GM12875 (cell line): ENCODE measurements at regions not wholly inside any gene's neighbourhood (a gene's known extent, or its start where the extent isn't known, plus 50 kb on each side); places are given as distances from the start of the nearest gene placed in this dataset.

Source experiments
- H3K4me3 ChIP-seq: one replicate; pipeline ENCODE4 v1.5.1; 2011; ENCODE audit warnings: low read depth, low read length, control low read depth
- TF ChIP-seq, protein P1 (sequence below): IDR thresholded peaks from 2 replicates; pipeline ENCODE4 v1.5.1; 2011; ENCODE audit warnings: low read depth, mild to moderate bottlenecking, control low read depth, inconsistent platforms, low read length, moderate library complexity, borderline replicate concordance; ENCODE audit not compliant: insufficient read depth

DNA sequence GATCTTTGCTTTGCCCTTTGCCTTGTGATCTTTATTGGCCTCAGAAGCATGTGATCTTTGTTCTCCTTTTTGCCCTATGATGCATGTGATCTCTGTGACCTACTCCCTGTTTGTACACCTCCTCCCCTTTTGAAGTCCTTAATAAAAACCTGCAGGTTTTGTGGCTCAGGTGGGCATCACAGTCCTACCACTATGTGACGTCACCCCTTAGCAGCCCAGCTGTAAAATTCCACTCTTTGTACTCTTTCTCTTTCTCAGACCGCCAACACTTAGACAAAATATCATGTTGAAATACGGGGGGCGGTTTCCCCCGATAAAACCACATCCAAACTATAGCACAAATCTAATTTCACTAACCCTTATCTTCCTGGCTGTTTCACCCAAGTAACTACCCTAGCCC is 76.7 kb upstream of the RAPGEF4 start:
- no peak overlapping the region for H3K4me3 ChIP-seq
- TF ChIP-seq, protein P1, sequence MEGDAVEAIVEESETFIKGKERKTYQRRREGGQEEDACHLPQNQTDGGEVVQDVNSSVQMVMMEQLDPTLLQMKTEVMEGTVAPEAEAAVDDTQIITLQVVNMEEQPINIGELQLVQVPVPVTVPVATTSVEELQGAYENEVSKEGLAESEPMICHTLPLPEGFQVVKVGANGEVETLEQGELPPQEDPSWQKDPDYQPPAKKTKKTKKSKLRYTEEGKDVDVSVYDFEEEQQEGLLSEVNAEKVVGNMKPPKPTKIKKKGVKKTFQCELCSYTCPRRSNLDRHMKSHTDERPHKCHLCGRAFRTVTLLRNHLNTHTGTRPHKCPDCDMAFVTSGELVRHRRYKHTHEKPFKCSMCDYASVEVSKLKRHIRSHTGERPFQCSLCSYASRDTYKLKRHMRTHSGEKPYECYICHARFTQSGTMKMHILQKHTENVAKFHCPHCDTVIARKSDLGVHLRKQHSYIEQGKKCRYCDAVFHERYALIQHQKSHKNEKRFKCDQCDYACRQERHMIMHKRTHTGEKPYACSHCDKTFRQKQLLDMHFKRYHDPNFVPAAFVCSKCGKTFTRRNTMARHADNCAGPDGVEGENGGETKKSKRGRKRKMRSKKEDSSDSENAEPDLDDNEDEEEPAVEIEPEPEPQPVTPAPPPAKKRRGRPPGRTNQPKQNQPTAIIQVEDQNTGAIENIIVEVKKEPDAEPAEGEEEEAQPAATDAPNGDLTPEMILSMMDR = no peak

DNA sequence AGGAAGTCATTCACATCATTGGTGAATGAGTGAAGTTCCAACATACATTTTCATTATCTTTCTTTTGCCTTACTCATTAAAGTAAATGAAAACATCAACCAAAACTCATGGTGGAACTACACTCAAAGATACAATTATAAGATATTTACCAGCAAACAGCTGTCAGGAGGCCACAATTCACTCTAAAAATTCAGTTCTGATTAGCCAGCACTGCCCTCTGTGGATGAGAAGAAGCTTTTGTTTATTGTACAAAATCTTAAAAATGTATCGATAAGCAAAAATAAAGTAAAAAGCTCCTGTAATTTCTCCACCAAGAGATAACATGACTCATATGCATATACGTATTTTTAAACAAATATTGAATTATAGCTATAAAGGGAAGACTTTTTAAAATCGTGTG is 73.5 kb upstream of the RAPGEF4 start:
- no peak overlapping the region for H3K4me3 ChIP-seq
- TF ChIP-seq, protein P1 = no peak

DNA sequence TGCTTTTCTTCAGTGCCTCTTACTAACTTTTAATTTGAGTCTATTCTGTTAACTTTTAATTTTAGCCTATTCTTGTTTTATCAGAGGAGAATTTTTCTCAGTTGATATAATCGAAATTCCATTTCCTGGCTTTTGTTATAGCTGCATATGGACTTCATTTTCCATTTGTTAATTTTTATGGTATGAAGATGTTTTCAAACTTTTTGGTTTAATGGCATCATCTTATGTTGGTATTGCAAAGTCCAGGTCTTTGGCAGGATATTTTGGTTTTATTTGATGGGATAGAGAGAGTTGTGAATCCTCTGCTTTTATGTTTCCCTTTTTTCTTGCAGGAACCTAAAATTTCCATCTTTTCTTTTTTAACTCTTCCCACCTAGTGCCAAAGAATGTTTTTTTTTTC is 70.9 kb upstream of the RAPGEF4 start:
- TF ChIP-seq, protein P1 = no peak
- no peak overlapping the region for H3K4me3 ChIP-seq

DNA sequence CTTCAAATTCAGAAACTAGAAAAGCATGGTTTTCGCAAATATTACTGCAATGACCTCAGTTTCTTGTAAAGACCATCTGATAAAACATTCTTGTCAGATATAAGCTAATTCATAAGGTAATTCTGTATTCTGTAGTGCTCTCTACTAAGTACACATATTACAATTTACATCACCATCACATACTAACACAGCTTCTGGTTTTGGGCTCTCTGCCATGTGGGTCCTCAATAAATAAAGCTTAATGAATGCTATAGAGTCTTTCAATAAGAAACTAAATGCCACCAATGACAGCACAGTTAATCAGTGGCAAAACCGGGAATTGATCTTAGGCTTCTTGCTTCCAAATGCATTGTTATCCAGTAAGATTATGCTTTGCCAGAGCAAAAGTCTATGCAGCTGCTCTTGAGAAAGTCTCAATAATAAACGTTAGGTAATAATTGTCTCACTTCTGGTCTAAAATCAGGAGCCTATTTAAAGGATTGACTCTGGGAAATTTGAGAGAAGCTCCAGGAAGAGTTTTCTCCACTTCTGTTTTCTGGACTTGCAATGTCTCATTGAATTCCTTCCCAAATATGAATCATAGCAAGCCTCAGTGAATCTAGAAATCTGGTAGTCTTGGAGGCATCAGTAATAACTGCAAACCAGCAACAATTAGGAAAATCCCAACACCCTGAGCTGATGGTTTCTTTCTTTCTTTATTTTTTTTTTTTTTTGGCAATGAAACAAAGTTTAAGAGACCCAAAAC is 67.9 kb upstream of the RAPGEF4 start:
- no peak overlapping the region for H3K4me3 ChIP-seq

DNA sequence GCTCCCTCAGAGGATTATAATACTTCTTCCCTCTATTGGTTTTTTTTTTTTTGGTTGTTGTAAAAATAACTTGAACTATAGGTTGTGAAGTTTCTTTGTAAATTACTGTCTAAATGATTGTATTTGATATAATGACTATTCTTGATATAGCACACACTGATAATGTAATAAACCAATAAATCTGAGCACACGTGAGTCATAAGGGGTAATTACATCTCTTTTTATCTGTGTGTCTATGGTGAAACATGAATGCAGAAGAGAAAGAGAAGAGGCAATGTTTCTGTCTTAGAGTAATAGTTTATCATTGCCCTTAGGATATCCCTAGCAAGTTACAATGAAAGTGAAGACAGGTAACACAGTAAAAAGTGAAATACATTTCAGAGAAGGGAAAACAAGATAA is 64.1 kb upstream of the RAPGEF4 start:
- no peak overlapping the region for H3K4me3 ChIP-seq
- TF ChIP-seq, protein P1 = no peak

More for the DNA sequence above, 67.9 kb upstream of the RAPGEF4 start:
- TF ChIP-seq, protein P1 = no peak

DNA sequence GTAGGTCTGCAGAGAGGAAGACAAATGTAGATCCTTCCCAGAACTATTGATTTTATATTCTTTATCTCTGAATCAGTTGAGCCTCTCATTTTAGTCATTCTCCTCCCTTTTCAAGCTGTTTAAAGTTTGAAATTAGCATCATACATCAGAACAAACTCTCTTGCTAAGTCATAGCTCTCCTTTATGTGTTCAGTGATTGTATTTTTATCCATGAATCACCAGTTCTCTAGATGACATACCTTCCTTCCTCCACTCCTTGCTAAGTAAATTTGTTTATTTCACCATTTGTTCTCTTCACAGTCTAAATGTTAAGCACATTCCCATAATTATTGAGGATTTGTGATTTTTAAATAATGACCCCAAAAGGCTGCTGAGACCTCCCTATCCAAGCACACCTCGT is 63.5 kb upstream of the RAPGEF4 start:
- TF ChIP-seq, protein P1 = no peak
- H3K4me3 ChIP-seq = no peak overlapping the region

DNA sequence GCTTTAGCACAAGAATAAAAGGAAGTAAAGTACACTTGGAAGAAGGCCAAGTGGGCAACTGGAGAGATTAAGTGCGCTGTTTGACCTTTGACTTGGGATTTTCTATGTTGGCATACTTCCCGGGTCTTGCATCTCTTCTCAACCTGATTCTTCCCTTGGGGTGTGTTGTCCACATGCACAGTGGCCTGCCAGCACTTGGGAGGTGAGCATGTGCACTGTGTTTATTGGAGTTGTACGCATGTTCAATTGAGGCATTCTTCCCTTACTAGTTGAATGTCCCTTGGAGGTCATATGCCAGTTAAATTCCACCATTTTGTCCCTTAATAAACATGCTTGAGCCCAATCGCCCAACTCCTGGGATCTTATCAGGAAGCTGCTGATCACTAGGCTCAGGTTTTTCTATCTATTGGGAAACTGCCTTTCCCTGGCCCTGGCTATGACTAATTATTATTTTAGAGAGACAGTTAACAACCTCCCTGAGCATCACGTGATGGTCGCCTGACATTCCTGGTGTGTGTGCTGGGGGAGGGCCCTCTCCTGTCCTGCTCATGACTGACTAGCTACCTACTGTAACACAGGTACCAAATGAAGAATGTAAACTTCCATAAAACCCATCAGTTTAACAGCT is 62.5 kb upstream of the RAPGEF4 start:
- H3K4me3 ChIP-seq = no peak overlapping the region
- TF ChIP-seq, protein P1 = no peak
